Epithelial cell of proximal tubule (primary cell): ENCODE measurements at regions not wholly inside any gene's neighbourhood (a gene's known extent, or its start where the extent isn't known, plus 50 kb on each side); places are given as distances from the start of the nearest gene placed in this dataset.

ENCODE experiments used
- DNase-seq: peaks from one replicate; pipeline ENCODE4 v3.0.0-alpha.2; 2011; ENCODE audit warnings: low read depth
- H3K4me3 ChIP-seq: 2 replicates; pipeline ENCODE4 v1.5.1; 2011; ENCODE audit warnings: low read depth, mild to moderate bottlenecking, low read length
- TF ChIP-seq, protein P1 (sequence below): conservative IDR thresholded peaks from 2 replicates; pipeline ENCODE4 v1.5.1; 2012; ENCODE audit warnings: low read depth, mild to moderate bottlenecking, low read length

DNA sequence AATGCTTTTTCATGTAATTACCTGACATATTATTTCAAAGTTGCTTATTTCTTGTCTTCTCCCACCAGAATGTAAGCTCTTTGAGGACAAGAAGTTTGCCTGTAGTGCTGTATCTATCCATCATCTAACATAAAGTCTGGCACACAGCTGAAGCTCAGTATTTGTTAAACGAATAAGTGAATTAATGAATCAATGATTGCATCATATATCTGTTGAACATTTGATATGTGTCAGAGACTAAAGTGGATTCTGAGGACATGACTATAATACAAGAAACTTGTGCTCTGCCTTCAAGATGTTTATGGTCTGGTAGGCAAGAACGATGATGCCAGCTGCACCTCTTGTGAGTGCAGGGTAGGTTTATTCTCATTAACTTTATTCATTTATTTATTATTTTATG lies 115.4 kb upstream of the SCAF11 start:
- TF ChIP-seq, protein P1, sequence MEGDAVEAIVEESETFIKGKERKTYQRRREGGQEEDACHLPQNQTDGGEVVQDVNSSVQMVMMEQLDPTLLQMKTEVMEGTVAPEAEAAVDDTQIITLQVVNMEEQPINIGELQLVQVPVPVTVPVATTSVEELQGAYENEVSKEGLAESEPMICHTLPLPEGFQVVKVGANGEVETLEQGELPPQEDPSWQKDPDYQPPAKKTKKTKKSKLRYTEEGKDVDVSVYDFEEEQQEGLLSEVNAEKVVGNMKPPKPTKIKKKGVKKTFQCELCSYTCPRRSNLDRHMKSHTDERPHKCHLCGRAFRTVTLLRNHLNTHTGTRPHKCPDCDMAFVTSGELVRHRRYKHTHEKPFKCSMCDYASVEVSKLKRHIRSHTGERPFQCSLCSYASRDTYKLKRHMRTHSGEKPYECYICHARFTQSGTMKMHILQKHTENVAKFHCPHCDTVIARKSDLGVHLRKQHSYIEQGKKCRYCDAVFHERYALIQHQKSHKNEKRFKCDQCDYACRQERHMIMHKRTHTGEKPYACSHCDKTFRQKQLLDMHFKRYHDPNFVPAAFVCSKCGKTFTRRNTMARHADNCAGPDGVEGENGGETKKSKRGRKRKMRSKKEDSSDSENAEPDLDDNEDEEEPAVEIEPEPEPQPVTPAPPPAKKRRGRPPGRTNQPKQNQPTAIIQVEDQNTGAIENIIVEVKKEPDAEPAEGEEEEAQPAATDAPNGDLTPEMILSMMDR, result no peak
- H3K4me3 ChIP-seq, result no peak overlapping the region
- DNase-seq, result no peak

DNA sequence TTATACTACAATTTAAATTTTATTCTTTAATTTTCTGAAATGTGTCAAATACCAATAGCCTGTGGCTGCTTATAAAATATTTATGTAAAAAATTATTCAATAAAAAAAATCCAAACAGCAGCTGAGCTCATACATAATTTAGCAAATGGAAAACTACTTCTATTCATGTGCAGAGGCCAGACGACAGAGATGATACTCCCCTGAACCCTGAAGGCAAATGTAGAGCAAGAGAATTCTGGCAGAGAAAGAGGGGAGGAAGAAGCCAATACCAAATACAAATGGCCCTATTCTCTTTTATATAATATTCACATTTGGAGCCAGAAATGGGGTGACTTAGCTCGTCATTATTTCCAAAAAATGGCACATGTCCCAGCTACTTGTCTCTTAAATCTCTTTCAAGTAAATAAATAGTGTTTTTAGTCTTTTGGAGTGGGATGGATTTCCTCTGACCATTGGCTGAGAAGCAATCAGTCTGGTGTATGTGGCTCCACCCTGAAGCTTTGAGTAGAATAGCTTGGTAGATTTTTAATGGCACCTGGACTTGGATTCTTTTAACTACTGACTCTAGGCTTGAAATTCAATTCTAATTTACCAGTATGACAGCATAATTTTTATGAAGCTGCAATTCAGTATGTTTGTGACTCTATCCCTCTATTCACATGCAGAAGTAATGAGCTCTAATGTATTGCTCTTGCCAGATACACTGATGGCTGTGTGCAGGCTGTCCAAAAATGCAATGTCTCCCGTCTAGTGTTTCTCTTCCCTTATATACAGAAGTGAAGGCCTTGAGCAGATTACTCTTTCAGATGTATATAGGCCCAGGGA lies 113.4 kb upstream of the SCAF11 start:
- TF ChIP-seq, protein P1, result no peak
- no peak for DNase-seq
- no peak overlapping the region for H3K4me3 ChIP-seq

DNA sequence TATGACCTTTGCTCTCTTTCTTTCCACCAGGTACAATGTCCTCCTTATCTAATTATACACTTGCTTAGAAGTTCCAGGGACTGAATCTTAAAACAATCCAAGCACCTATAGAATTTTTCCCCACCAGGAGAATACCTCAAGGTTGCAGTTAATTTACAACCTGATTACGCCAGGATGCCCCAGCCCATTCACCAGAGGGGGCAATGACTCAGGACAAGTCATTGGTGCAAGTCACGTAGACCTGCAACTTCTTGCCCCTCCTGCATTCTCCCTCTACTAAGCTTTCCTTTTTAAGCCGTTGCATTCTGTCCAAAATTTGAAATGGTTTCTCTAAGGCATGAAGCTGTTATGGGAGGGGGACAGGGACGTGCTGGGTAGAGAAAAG lies 111.1 kb upstream of the SCAF11 start:
- peak; percentile 49 for DNase-seq

DNA sequence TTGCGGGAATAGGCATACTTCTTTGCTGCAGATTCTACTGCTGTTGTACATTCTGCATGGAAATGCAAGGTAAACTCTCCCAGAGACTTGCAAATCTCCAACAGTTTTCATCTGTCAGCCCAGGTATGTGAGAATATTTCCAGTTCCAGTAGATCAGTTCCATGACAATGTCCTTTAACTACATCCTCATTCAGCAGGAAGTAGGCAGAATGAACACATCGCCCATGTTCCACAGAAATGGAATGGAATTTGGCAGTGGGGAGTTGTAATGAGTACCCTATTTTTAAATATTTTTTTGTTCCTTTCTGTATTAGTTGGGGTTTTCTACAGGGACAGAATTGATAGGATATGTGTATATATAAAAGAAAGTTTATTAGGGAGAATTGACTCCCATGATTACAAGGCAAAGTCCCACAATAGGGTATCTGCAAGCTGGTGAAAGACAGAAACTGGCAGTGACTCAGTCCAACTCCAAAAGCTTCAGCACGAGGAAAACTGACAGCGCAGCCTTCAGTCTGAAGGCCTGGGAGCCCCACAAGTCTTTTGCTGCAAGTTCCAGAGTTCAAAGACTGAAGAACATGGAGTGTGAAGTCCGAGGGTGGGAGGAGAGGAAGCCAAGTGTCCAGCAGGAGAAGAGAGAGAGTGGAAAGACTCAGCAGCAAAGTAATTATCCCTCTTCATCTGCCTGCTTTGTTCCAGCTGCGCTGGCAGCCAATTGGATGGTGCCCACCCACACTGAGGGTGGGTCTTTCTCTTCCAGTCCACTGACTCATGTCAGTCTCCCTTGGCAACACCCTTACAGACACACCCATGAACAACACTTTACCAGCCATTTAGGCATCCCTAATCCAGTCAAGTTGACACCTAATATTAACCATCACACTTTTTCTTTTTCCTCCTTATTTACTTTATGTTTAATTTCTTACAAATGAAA lies 110.4 kb upstream of the SCAF11 start:
- H3K4me3 ChIP-seq, result peak overlapping the region; percentile 28
- TF ChIP-seq, protein P1, result no peak
- DNase-seq, result peak; percentile 53

More for the DNA sequence above, 111.1 kb upstream of the SCAF11 start:
- no peak overlapping the region for H3K4me3 ChIP-seq
- TF ChIP-seq, protein P1, result no peak

DNA sequence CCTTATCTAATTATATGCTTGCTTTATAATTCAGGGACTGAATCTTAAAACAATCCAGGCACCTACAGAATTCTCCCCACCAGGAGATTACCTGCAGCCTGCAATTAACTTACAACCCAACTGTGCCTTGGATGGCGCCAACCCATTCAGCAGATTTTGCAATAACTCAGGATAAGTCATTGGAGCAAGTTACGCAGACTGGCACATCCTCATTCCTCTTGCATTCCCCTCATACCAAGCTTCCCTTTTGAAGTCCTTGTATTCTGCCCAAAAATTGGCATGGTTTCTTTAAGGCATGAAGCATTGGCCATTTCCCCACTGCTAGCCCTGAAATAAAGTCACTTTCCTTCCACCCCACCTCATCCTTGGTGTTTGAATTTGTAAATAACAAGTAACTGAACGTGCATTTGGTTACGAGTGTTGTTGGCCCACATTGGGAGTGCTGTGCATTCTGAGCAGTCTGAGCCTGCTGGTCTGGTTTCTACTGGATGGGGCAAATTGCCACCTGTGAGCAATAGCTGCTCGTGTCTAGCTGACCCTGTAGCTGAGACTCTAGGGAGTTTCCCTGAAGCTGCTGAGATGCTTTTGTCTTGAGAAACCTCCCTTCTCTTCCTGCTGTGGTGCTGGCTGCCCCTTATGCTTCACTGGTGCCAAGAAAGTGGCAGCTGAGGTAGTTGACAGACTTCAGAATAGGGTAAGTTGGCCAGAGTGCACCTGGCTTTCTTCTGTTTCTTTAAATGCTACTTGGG lies 99.2 kb upstream of the SCAF11 start:
- no peak for DNase-seq
- no peak overlapping the region for H3K4me3 ChIP-seq
- TF ChIP-seq, protein P1, result no peak

DNA sequence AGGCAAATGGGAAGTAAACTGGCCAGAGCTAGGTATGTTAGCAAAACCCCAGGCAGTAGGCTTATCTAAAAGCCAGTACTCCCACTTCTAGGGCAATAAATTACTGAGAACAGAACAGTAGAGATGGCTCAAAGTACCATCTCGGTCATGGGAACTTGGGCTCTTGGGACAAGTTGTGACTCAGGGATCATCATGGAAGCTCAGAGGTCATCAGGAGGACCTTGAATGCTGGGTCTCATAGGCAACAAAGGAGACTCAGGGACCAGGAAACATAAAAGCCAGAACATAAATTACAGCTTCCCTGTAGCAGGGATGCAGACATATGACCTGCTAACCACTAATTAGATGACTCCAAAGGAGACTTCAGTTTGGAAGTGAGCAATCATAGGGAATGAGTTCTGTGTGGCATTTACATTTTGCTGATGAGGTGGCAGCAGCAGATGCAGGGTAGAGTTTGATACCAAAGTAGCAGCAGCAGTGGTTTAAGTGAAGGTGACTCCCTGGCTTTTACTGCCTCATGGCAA lies 97.6 kb upstream of the SCAF11 start:
- TF ChIP-seq, protein P1, result no peak
- H3K4me3 ChIP-seq, result no peak overlapping the region
- no peak for DNase-seq
